GM21576 (cell line): ENCODE measurements at regions not wholly inside any gene's neighbourhood (a gene's known extent, or its start where the extent isn't known, plus 50 kb on each side); places are given as distances from the start of the nearest gene placed in this dataset.

ENCODE experiments used
- ATAC-seq: cut with Tn5 transposase; IDR thresholded peaks from one replicate; pipeline ENCODE4 v1.9.1; 2021; ENCODE audit warnings: mild to moderate bottlenecking, moderate library complexity; ENCODE audit not compliant: unreplicated experiment

DNA sequence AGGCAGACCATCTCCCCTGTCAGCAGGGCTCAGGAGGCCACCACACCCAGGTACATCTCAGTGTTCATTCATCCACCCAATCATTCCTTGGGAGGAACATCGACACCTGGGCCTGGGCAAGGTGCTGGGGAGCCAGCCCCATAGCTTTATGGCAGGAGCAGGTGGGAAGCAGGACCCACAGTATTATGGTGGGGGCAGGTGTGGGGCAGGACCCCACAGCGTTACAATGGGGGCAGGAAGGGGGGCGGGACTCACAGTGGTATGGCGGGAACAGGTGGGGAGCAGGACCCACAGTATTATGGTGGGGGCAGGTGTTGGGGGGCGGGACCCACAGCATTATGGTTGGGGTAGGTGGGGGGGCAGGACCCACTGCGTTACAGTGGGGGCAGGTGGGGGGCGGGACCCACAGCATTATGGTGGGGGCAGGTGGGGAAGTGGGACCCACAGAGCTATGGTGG, 128.9 kb upstream of the HS6ST1 start:
- no peak for ATAC-seq

DNA sequence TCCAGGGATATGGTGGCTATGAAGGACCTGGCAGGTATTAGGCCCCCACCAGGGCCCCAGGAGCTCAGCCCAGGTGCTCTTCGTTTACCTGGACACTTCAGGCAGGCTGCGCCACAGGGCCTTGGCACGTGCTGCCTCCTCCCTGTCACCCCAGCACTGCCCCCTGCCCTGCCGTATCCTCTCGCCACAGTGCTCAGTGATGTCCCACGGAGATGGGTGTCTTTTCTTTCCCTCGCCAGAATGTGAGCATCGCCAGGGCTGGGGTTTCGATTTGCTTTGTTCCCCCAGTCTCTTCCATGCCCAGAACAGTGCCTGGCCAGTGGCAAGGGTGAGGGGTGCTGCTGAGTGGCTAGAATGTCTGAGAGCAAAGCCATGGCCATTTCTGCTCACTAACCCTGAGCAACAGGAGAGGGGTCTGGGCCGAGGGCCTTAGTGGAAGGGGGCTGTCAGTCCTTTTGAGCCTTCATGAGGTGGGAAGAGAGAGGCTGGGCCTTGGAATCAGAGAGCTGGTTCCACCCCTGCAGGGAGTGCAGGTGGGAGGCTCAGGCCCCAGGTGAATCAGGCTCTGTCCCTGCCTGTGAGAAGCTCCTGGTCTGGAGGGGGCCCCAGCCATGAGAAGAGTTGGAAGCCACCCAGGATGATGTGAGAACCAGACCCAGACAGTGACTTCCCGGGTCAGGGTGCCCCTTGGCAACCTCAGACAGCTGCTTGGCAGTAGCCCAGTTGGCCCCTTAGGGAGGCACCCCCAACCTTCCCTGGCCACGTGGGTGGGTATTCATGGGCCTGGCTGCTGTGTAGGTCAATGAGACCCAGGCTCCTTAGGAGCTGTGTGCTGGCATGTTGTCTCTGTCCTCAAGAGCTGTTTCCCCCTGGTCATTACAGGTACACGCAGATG, 129.9 kb upstream of the HS6ST1 start:
- no peak for ATAC-seq

DNA sequence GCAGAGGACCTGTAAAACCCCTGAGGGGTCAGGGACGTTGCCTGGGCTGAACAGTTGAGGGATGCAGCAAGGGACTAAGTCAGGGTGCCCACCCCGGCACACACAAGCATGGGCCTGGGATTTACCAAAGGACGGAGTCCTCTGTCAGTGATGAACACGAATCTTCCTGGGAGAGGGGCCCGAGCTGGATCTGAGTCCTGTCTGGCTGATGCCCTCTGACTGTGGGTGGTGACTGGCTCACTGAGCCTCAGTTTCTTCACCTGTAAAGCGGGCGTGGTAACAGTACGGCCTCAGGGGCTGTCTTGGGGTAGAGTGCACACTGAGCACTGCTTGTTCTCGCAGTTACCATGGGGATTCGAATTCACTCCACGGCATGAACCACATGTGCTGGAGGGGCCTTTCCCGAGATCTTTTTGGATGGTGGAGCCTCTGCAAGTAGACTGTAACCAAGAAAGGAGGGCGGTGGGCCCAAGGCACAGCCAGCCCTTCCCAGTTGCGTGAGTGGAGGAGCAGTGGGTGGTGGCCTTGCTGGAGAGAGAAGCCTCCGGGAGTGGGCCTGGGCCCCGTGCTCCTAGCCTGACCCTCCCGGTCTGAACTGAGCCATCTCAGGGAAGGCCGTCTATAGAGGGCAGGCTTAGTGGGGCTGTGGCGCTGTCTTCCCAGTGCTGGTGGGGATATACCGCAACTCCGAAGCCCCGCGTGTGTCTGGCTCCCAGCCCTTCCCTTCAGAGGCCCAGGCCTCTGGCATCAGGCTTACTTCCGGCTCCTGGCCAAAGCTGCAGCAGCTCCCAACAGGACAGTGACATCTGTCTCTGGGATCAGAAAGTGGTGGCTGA, 130.8 kb upstream of the HS6ST1 start:
- ATAC-seq, result no peak

DNA sequence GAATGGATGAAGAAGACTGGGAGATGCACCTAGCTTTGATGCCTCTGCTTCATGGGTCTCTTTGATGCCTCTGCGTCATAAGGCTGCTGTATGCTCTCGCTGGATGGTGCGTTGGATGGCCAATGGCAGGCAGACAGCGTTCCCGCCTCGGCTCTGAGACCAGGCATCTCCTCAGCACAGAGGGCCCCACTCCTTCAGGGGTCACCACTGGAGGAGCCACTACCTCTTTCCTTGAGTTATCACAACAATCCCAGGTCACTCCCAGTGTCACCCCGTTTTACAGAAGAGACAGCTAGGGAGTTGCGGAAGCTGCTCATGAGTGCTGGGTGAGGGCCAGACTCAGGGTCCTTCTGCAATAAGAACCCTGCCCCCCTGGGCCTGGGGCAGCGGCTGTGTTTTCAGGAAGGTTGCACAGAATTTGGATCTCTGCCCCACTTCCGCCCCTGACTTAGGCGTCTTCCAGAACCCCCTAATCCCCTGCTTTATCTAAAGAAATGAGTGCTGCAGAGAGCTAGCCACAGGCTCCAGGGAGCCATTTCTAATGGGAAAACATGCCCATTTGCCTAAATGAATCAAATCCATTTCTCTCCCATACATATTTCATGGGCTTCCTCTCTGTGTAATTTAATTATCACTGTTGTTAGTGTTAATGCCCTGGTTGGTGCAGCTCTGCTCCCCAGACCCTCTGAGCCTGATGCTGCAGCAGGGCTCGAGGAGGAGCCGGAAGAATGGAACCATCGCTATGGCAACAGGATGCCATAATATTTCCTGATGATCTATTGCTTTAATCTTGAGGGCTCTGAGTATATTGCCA, 131.8 kb upstream of the HS6ST1 start:
- no peak for ATAC-seq

DNA sequence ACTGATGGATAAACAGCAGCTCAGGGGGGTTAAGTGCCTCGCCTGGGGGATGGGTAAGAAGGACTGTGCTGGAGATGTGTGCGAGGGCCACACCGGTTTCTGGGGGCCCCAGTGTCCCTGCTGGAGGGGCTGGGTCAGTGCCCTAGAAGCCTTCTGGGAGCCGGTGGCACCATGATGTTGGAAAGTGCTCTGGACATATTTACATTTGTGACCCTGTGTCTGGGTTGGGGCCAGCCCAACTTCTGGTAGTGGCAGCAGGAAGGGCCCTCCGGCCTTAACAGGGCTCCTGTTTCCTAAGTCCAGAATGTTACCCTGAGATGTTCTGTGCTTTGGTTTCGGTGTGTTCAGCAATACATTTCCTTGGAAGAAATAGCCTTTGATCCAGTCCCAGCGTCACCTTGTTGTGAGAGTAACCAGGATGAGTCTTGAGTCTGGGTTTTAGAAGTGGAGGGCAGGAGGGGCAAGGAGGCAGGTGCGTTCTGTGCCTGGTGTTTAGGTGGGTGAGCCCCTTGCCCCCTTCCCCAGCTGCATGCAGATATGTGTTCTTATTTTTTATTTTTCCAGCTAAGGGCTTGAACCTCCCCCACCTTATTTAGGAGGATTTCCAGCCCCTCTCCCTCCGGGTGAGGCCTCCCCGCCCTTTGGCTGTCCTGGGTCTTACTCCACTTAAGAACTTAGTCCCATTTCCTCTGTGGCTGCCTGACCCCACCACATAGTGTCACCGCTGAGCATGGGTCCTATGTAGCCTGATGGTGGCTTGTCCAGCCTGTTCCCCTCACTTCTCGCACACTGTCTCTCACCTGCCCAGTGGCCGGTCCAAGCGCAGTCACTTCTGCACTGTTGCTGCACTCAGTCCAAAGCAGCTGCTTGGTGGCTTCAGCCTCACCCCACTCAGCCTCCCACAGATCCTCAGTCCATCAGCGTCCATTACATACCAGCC, 132.7 kb upstream of the HS6ST1 start:
- ATAC-seq, result no peak

- no peak for ATAC-seq
Observed at GRCh38 chr2:128452024-128452411, 133.3 kb upstream of the HS6ST1 start.

- ATAC-seq, result no peak
Observed at GRCh38 chr2:128452536-128453530, 134.2 kb upstream of the HS6ST1 start.

DNA sequence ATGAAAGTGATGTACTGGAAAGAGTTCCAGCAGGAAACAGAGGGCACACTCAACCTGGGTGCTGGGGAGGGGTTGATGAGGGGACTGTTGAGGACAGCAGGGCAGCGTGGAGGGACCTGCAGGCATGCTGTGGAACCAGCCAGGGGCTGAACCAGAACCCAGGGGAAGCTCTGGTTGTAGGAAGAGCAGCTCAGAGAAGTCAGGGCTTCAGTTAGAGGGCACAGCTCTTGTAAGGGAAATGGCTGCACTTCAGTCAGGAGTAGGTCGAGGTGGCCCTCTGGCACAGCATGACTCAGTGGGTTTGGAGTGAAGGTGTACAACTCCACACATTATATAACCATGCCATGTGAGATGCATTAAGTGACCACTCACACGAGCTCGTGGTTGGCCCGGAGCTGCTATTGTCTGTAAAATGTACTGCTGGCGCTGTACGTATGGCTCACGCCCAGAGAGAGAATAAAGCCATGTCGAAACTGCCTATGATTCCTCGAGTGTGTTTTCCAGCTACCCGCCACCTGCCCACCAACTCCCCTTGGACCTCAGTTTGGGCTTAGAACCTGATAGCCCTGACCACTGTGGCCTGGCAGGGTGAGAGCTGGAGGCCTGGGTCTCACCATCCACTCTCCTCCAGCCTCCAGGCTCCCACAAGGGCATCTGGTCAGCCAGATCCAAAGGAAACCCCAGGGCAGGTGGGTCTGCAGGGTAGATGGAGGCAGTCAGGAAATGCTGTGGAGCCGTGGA, 136.5 kb upstream of the HS6ST1 start:
- no peak for ATAC-seq

DNA sequence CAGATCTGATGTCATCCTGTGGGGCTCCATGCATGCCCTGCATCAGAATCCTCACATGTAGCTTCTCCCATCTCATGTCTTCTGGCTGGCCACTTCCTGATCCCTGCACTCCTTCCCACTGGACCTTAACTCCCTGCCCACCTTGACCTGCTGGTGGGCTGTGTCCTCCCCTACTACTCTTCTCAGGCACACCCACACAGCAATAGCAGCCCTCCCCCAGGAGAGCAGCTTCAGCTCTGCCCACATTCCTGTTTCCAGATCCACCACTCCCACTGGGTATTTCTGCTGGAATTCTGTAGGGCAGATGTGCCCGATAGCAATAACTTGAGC, 137.0 kb upstream of the HS6ST1 start:
- ATAC-seq, result no peak

DNA sequence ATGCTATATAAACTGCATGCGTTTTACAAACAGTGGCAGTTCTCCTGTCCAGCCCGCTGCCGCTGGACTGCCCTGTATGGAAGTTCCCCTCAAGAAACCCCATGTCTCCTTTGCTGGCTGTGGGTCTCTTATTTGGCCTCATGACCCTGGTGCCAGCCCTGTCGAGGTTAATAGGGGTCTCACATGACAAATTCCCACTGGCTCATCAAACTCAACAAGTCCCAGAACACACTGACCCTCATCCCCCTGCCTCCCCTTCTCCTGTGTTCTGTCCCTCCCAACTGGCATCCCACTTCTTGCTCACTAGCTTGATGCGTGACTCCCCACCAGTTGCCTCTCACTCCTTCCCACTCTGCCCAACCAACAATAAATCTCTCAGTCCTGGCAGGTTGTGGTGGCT, 137.6 kb upstream of the HS6ST1 start:
- ATAC-seq, result no peak

GRCh38 chr2:128457006-128457604, 138.4 kb upstream of the HS6ST1 start:
- no peak for ATAC-seq

DNA sequence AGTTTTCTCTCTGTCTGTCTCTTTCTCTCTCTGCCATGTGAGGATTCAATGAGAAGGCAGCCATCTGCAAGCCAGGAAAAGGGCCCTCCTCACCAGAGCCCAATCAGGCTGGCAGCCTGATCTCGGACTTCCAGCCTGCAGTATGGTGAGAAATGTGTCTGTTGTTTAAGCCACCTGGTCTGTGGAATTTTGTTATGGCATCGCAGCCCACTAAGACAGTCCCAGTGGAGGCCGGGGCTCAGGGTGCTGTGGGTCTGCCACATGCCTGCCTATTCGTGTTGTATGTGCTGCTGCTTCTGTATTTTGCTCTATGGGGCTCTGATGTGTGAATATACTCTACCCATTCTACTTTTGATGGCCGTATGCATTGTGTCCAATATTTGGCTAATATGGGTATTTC, 139.0 kb upstream of the HS6ST1 start:
- no peak for ATAC-seq

GRCh38 chr2:128458505-128458904, 139.8 kb upstream of the HS6ST1 start:
- no peak for ATAC-seq

- ATAC-seq, result no peak
Observed at GRCh38 chr2:128464456-128464855, 145.8 kb upstream of the HS6ST1 start.

- ATAC-seq, result no peak
Observed at GRCh38 chr2:128465246-128466170, 146.8 kb upstream of the HS6ST1 start.

- ATAC-seq, result no peak
Observed at GRCh38 chr2:128466376-128466775, 147.7 kb upstream of the HS6ST1 start.

DNA sequence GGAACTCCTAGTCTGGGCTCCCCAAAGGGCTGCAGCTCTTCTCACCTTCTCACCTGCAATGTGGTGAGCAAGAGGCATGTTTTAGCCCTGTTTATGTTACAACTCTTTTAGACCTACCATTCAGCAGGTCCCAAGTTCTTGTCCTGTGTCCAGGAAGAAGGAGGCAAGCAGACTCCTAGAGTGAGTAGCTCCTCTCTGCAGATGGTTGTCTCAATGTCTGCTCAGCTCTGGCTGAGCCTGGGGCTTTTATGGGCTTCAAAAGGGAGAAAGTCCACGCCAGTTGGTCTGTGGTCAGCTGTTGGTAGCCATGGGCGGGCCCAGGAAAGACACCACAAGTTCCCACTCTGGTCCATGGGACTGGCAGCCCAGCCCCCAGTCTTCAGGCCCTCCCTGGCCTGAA, 148.1 kb upstream of the HS6ST1 start:
- ATAC-seq, result no peak
